ENCODE measurements at regions not wholly inside any gene's neighbourhood (a gene's known extent, or its start where the extent isn't known, plus 50 kb on each side); places are given as distances from the start of the nearest gene placed in this dataset.
"Not testable (repeated sequence)": the region's sequence is repeated elsewhere in the genome, so short reads cannot be mapped to it uniquely, and the experiment has no call there.

- no peak for DNase-seq (ENCODE audit: low read depth)
These were observed 126.5 kb downstream of the RASSF10 start for GRCh38 chr11:13135385-13136271.

DNA sequence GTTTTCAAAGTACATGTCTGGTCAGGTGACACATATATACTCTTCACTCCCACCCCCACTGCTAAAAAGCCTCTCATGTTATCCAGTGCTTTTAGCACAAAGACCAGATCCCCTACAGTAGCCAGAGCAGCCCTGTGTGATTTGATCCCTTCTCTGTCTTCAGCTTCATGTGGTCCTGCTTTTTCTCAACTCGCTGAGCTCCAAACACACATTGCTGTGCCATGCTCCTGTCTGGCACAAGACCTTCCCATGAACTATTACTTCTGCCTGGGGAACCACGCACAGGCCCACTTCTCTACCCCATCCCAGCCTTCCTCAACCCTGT lies 127.1 kb downstream of the RASSF10 start:
- DNase-seq (ENCODE audit: low read depth): no peak

DNA sequence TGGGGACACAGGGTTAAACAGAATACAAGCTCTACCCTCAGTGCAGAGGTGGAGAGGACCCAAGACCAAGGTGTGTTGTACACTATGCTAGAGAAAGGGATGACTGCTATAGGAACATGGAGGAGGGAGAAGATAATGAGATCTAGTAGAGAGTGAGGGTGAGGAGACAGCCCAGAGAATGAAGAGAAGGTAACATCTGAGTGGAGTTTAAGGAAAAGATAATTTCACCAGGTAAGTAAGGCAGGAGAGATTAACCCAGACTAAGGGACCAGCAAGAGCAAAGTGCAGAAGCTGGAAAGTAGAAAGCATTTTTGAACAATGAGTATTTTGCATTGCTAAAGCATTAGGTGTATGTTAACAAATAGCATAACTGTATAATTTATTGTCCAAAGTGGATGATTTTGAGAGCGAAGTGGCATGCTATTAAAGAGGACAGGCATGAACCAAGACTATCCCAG lies 128.8 kb downstream of the RASSF10 start:
- DNase-seq (ENCODE audit: low read depth): no peak

- not testable (repeated sequence) for DNase-seq (ENCODE audit: low read depth)
These were observed 130.0 kb downstream of the RASSF10 start for GRCh38 chr11:13139085-13139484.

GRCh38 chr11:13140028-13140870 lies 131.1 kb downstream of the RASSF10 start:
- no peak for DNase-seq (ENCODE audit: low read depth)

- DNase-seq (ENCODE audit: low read depth): no peak
These were observed 131.9 kb downstream of the RASSF10 start for GRCh38 chr11:13140873-13141655.

GRCh38 chr11:13141731-13142709 lies 132.9 kb downstream of the RASSF10 start:
- no peak for DNase-seq (ENCODE audit: low read depth)

- no peak for DNase-seq (ENCODE audit: low read depth)
These were observed 133.9 kb upstream of the BMAL1 start for GRCh38 chr11:13143486-13144297.

- no peak for DNase-seq (ENCODE audit: low read depth)
These were observed 132.1 kb upstream of the BMAL1 start for GRCh38 chr11:13145461-13145860.

- DNase-seq (ENCODE audit: low read depth): no peak
These were observed 127.6 kb upstream of the BMAL1 start for GRCh38 chr11:13149991-13150390.

DNA sequence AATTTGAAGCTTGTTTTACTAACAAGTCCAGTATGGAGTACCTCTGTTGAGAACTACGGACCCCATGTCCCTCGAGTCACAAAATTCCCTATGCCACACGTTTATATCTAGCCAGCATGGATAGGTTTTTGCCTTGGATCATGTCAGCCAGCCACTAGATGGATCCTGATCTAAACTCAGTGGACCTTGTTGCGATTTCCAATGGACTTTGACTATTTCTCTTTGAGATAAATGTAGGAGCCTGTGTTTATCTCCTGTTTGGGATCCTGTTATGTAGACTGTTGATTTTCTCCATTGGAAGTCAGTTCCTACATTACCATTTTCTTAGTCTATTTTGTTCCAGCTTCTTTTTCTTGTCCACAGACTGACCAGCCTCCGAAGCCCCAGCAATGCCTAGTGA lies 127.1 kb upstream of the BMAL1 start:
- DNase-seq (ENCODE audit: low read depth): no peak

DNA sequence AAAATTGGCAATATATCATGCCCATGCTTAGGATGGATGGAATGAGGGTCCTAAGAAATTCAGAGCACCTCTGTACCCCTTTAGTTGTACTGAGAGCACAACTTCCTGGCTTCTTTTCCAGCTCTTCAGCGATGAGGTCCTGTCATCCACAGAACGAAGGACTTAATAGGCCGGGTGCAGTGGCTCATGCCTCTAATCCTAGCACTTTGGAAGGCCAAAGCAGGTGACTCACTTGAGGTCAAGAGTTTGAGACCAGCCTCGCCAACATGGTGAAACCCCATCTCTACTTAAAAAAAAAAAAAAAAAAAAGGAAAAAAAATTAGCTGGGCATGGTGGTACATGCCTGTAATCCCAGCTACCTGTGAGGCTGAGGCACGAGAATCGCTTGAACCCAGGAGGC lies 125.3 kb upstream of the BMAL1 start:
- no peak for DNase-seq (ENCODE audit: low read depth)

DNA sequence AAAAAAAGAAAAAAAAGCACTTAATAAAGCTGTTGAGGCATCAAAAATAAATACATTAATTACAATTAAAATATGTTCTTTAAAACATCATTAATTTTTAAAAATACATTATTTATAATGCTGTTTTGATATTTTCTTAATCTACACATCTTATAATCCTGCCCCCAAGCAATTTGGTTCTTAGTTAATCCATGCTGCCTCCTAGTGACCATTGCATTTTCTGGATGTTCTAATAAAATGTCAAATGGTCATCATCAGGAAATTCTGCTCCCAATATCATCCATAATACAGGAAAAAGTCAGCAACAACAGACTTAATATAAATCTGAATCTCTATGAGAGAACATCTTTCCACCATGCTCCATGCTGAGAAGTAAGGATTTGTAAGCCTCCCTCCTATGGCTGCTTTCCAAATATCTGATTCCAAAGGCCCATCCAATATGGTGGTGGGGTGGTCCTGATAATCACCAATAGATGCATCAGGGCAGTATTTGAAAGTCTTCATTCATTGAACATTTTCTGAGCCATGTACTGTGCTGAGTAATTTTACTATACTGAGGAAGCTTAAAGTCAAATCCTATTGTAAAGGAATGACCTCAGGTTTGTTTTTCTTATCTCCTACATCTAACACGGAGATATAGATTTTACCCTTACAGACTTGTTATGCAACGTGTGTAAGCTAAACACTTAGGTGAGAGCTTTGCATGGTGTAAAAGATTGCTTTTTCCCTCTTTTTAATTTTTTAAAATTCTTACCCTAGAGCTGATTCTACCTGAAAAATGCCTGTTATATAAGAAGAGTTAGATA lies 124.7 kb upstream of the BMAL1 start:
- no peak for DNase-seq (ENCODE audit: low read depth)

DNA sequence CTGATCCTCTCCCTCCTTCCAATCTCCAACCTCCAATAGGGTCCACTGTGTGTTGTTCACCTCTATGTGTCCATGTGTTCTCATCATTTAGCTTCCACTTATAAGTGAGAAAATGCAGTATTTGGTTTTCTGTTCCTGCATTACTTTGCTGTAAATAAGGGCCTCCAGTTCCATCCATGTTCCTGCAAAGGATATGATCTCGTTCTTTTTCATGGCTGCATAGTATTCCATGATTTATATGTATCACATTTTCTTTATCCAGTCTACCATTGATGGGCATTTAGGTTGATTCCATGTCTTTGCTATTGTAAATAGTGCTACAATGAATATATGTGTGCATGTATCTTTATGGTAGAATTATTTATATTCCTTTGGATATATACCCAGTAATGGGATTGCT lies 123.2 kb upstream of the BMAL1 start:
- DNase-seq (ENCODE audit: low read depth): not testable (repeated sequence)

- no peak for DNase-seq (ENCODE audit: low read depth)
These were observed 117.2 kb upstream of the BMAL1 start for GRCh38 chr11:13160346-13160745.

DNA sequence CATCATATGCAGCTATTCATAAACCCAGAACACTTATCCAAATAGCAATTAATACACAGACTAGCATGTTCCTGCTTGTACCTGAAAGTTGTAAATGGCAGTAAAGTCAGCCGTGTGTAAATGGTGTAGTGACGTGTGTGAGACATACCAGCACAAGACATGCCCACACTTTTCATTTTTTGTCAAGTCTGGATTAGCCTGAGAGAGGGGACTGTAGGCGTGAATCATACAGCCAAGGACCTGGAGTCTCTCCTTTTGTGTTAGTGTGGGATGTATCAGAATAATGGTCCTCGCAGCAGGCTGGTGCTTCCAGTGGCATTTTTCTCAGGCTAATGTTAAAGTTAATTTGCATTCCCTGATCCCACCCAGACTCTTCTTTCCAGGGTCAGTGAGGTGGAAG lies 116.8 kb upstream of the BMAL1 start:
- no peak for DNase-seq (ENCODE audit: low read depth)

DNA sequence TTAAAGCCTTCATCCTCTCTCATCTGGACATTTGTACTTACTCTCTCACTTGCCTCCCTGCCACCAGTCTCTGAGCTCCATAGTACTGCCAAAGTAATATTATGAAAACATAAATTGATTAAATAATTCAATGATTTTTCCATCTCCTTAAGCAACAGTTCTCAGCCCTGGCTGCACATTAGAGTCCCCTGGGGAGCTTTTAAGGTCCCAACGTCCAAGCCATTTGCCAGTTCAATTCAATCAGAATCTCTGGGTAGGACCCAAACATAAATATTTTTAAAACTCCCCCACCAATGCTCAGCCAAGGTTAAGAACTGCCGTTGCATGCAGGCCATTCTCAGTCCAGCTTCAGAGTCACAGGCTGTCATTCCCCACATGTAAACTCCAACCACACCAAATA lies 114.4 kb upstream of the BMAL1 start:
- no peak for DNase-seq (ENCODE audit: low read depth)

GRCh38 chr11:13166036-13166435 lies 111.6 kb upstream of the BMAL1 start:
- no peak for DNase-seq (ENCODE audit: low read depth)

GRCh38 chr11:13168271-13168670 lies 109.3 kb upstream of the BMAL1 start:
- DNase-seq (ENCODE audit: low read depth): no peak
